Activated naive CD8-positive, alpha-beta T cell (primary cell): ENCODE measurements at regions not wholly inside any gene's neighbourhood (a gene's known extent, or its start where the extent isn't known, plus 50 kb on each side); places are given as distances from the start of the nearest gene placed in this dataset.
"Not testable (repeated sequence)": the region's sequence is repeated elsewhere in the genome, so short reads cannot be mapped to it uniquely, and the experiment has no call there.

Source experiments
- H3K27ac Mint-ChIP-seq: one replicate; pipeline ENCODE4 v1.8.0; 2021; ENCODE audit warnings: mixed read lengths
- H3K27me3 Mint-ChIP-seq: one replicate; pipeline ENCODE4 v1.8.0; 2021; ENCODE audit warnings: mixed read lengths
- H3K36me3 Mint-ChIP-seq: one replicate; pipeline ENCODE4 v1.8.0; 2021; ENCODE audit warnings: mixed read lengths
- H3K4me1 Mint-ChIP-seq: one replicate; pipeline ENCODE4 v1.8.0; 2021; ENCODE audit warnings: low read depth, mixed read lengths
- H3K4me3 Mint-ChIP-seq: one replicate; pipeline ENCODE4 v1.8.0; 2021; ENCODE audit warnings: mild to moderate bottlenecking, mixed read lengths
- H3K9me3 Mint-ChIP-seq: one replicate; pipeline ENCODE4 v1.8.0; 2021; ENCODE audit warnings: low read depth, mixed read lengths

- H3K36me3 Mint-ChIP-seq: no peaks in the 10 kb centered on the region
These were observed 62.5 kb upstream of the FOXE1 start for GRCh38 chr9:97790542-97790941.

GRCh38 chr9:97791542-97791941, 61.5 kb upstream of the FOXE1 start:
- no peaks in the 10 kb centered on the region for H3K36me3 Mint-ChIP-seq
- H3K9me3 Mint-ChIP-seq: no peaks in the 10 kb centered on the region
- H3K4me3 Mint-ChIP-seq: no peak overlapping the region
- H3K4me1 Mint-ChIP-seq: no peaks in the 10 kb centered on the region
- no peak overlapping the region for H3K27ac Mint-ChIP-seq
- peaks cover 3% of the 10 kb centered on the region for H3K27me3 Mint-ChIP-seq

More at GRCh38 chr9:97790542-97790941, 62.5 kb upstream of the FOXE1 start:
- H3K27ac Mint-ChIP-seq: no peak overlapping the region
- H3K27me3 Mint-ChIP-seq: peaks cover 4% of the 10 kb centered on the region
- H3K4me1 Mint-ChIP-seq: no peaks in the 10 kb centered on the region
- H3K4me3 Mint-ChIP-seq: no peak overlapping the region
- H3K9me3 Mint-ChIP-seq: no peaks in the 10 kb centered on the region

GRCh38 chr9:97793067-97793466, 60.0 kb upstream of the FOXE1 start:
- H3K27me3 Mint-ChIP-seq: peaks cover 5% of the 10 kb centered on the region
- no peak overlapping the region for H3K4me3 Mint-ChIP-seq
- H3K4me1 Mint-ChIP-seq: no peaks in the 10 kb centered on the region
- no peak overlapping the region for H3K27ac Mint-ChIP-seq
- no peaks in the 10 kb centered on the region for H3K36me3 Mint-ChIP-seq
- no peaks in the 10 kb centered on the region for H3K9me3 Mint-ChIP-seq

- no peaks in the 10 kb centered on the region for H3K36me3 Mint-ChIP-seq
- no peak overlapping the region for H3K4me3 Mint-ChIP-seq
These were observed 58.4 kb upstream of the FOXE1 start for GRCh38 chr9:97794666-97795065.

GRCh38 chr9:97796176-97796575, 56.9 kb upstream of the FOXE1 start:
- H3K27ac Mint-ChIP-seq, H3K4me1 Mint-ChIP-seq, H3K4me3 Mint-ChIP-seq, H3K9me3 Mint-ChIP-seq, H3K27me3 Mint-ChIP-seq, H3K36me3 Mint-ChIP-seq: not testable (repeated sequence)

More at GRCh38 chr9:97794666-97795065, 58.4 kb upstream of the FOXE1 start:
- Mint-ChIP-seq H3K9me3 (no peaks in the 10 kb centered on the region), H3K27ac (no peak overlapping the region), H3K27me3 (peaks cover 3% of the 10 kb centered on the region), H3K4me1 (no peaks in the 10 kb centered on the region)

- H3K4me3 Mint-ChIP-seq: peak overlapping the region; percentile 27
These were observed 51.8 kb upstream of the FOXE1 start for GRCh38 chr9:97801180-97801579.

GRCh38 chr9:97802276-97802675, 50.8 kb upstream of the FOXE1 start:
- H3K27me3 Mint-ChIP-seq: peaks cover 9% of the 10 kb centered on the region
- H3K9me3 Mint-ChIP-seq: no peaks in the 10 kb centered on the region
- H3K4me1 Mint-ChIP-seq: peaks cover 10% of the 10 kb centered on the region
- H3K27ac Mint-ChIP-seq: no peak overlapping the region
- H3K36me3 Mint-ChIP-seq: no peaks in the 10 kb centered on the region
- peak overlapping the region; percentile 79 for H3K4me3 Mint-ChIP-seq

More at GRCh38 chr9:97801180-97801579, 51.8 kb upstream of the FOXE1 start:
- H3K36me3 Mint-ChIP-seq: no peaks in the 10 kb centered on the region
- H3K27me3 Mint-ChIP-seq: peaks cover 9% of the 10 kb centered on the region
- no peaks in the 10 kb centered on the region for H3K9me3 Mint-ChIP-seq
- peaks cover 10% of the 10 kb centered on the region for H3K4me1 Mint-ChIP-seq
- H3K27ac Mint-ChIP-seq: no peak overlapping the region

- peak overlapping the region; percentile 85 for H3K4me3 Mint-ChIP-seq
- H3K36me3 Mint-ChIP-seq: no peaks in the 10 kb centered on the region
- peaks cover 9% of the 10 kb centered on the region for H3K27me3 Mint-ChIP-seq
- H3K27ac Mint-ChIP-seq: no peak overlapping the region
- no peaks in the 10 kb centered on the region for H3K9me3 Mint-ChIP-seq
- peaks cover 10% of the 10 kb centered on the region for H3K4me1 Mint-ChIP-seq
These were observed 49.6 kb upstream of the FOXE1 start for GRCh38 chr9:97803167-97804058.
